ENCODE measurements at regions not wholly inside any gene's neighbourhood (a gene's known extent, or its start where the extent isn't known, plus 50 kb on each side); places are given as distances from the start of the nearest gene placed in this dataset.

DNA sequence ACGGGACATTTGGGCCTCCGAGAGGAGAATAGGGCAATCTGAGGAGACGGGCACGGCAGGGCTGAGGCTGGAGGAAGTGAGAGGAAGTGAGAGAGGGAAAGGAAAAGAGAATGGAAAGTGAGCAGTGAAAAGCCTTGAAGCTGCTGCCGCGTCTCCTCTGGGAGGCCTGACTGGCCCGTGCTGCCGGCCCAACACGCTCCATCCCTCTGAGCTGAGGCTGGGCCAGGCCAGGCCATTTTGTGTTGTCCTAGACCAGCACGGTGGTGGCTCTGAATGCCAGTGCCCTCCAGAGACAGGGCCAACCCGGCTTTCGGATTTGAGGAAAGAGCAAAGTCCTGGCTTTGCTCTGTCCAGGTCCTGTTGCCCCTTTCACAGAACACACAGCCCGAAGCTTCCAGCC lies 361.1 kb upstream of the SHH start:
- TF ChIP-seq CTCF (IDR thresholded peaks at IDR 0.05) (no peak), POLR2A (IDR thresholded peaks at IDR 0.05) (no peak)

Measured in ovary (tissue), 3 donors.